ENCODE measurements at regions not wholly inside any gene's neighbourhood (a gene's known extent, or its start where the extent isn't known, plus 50 kb on each side); places are given as distances from the start of the nearest gene placed in this dataset.
"Not testable (repeated sequence)": the region's sequence is repeated elsewhere in the genome, so short reads cannot be mapped to it uniquely, and the experiment has no call there.

- H3K4me3 Mint-ChIP-seq; H3K9me3 Mint-ChIP-seq; H3K36me3 Mint-ChIP-seq (ENCODE audit: insufficient read depth); DNase-seq (ENCODE audit: low spot score in 2 of 2); H3K27ac Mint-ChIP-seq (ENCODE audit: low read depth); ATAC-seq (replicated peaks; ENCODE audit: extremely low read depth, poor library complexity, severe bottlenecking); H3K4me1 Mint-ChIP-seq: not testable (repeated sequence)
- H3K27me3 Mint-ChIP-seq = peaks cover 12% of the 10 kb centered on the region
These were observed 122.1 kb downstream of the SPAG6 start for GRCh38 chr10:22467393-22467792.

GRCh38 chr10:22468570-22469320 lies 123.4 kb downstream of the SPAG6 start:
- Mint-ChIP-seq H3K4me3 (no peak overlapping the region), H3K27ac (ENCODE audit: low read depth) (no peak overlapping the region), H3K36me3 (ENCODE audit: insufficient read depth) (no peaks in the 10 kb centered on the region), H3K27me3 (peaks cover 23% of the 10 kb centered on the region), H3K4me1 (no peaks in the 10 kb centered on the region), H3K9me3 (no peaks in the 10 kb centered on the region)
- DNase-seq (ENCODE audit: low spot score in 2 of 2) (no peak), ATAC-seq (replicated peaks; ENCODE audit: extremely low read depth, poor library complexity, severe bottlenecking) (no peak)

- peaks cover 4% of the 10 kb centered on the region for H3K36me3 Mint-ChIP-seq (ENCODE audit: insufficient read depth)
- H3K27ac Mint-ChIP-seq (ENCODE audit: low read depth) = no peak overlapping the region
- H3K9me3 Mint-ChIP-seq = no peaks in the 10 kb centered on the region
- no peak overlapping the region for H3K4me3 Mint-ChIP-seq
- DNase-seq (ENCODE audit: low spot score in 2 of 2) (no peak), ATAC-seq (replicated peaks; ENCODE audit: extremely low read depth, poor library complexity, severe bottlenecking) (no peak)
- H3K4me1 Mint-ChIP-seq = peaks cover 7% of the 10 kb centered on the region
- peaks cover 56% of the 10 kb centered on the region for H3K27me3 Mint-ChIP-seq
These were observed 127.7 kb downstream of the SPAG6 start for GRCh38 chr10:22473044-22473443.

- H3K36me3 Mint-ChIP-seq (ENCODE audit: insufficient read depth) = peaks cover 4% of the 10 kb centered on the region
- ATAC-seq (replicated peaks; ENCODE audit: extremely low read depth, poor library complexity, severe bottlenecking) = no peak
- peaks cover 7% of the 10 kb centered on the region for H3K4me1 Mint-ChIP-seq
- no peak overlapping the region for H3K27ac Mint-ChIP-seq (ENCODE audit: low read depth)
- H3K9me3 Mint-ChIP-seq = no peaks in the 10 kb centered on the region
- no peak overlapping the region for H3K4me3 Mint-ChIP-seq
- H3K27me3 Mint-ChIP-seq = peaks cover 60% of the 10 kb centered on the region
- DNase-seq (ENCODE audit: low spot score in 2 of 2) = no peak
These were observed 128.2 kb downstream of the SPAG6 start for GRCh38 chr10:22473459-22473858.

- Mint-ChIP-seq H3K9me3 (no peaks in the 10 kb centered on the region), H3K27ac (ENCODE audit: low read depth) (no peak overlapping the region), H3K36me3 (ENCODE audit: insufficient read depth) (peaks cover 5% of the 10 kb centered on the region), H3K27me3 (peaks cover 60% of the 10 kb centered on the region), H3K4me1 (peaks cover 7% of the 10 kb centered on the region), H3K4me3 (peak overlapping the region; percentile 80)
- no peak for ATAC-seq (replicated peaks; ENCODE audit: extremely low read depth, poor library complexity, severe bottlenecking)
- DNase-seq (ENCODE audit: low spot score in 2 of 2) = no peak
These were observed 130.6 kb downstream of the SPAG6 start for GRCh38 chr10:22475651-22476600.

- peaks cover 5% of the 10 kb centered on the region for H3K36me3 Mint-ChIP-seq (ENCODE audit: insufficient read depth)
- H3K27me3 Mint-ChIP-seq = peaks cover 55% of the 10 kb centered on the region
- H3K4me1 Mint-ChIP-seq = peaks cover 7% of the 10 kb centered on the region
- no peak for ATAC-seq (replicated peaks; ENCODE audit: extremely low read depth, poor library complexity, severe bottlenecking)
- DNase-seq (ENCODE audit: low spot score in 2 of 2) = no peak
- no peaks in the 10 kb centered on the region for H3K9me3 Mint-ChIP-seq
- H3K27ac Mint-ChIP-seq (ENCODE audit: low read depth) = no peak overlapping the region
- peak overlapping the region; percentile 80 for H3K4me3 Mint-ChIP-seq
These were observed 131.5 kb downstream of the SPAG6 start for GRCh38 chr10:22476601-22477321.

- Mint-ChIP-seq H3K27ac (ENCODE audit: low read depth) (no peak overlapping the region), H3K4me1 (peaks cover 7% of the 10 kb centered on the region), H3K36me3 (ENCODE audit: insufficient read depth) (peaks cover 5% of the 10 kb centered on the region), H3K4me3 (peak overlapping the region; percentile 80), H3K27me3 (peaks cover 47% of the 10 kb centered on the region), H3K9me3 (no peaks in the 10 kb centered on the region)
- no peak for ATAC-seq (replicated peaks; ENCODE audit: extremely low read depth, poor library complexity, severe bottlenecking)
- DNase-seq (ENCODE audit: low spot score in 2 of 2) = no peak
These were observed 132.3 kb downstream of the SPAG6 start for GRCh38 chr10:22477334-22478287.

GRCh38 chr10:22478555-22479334 lies 133.4 kb downstream of the SPAG6 start:
- ATAC-seq (replicated peaks; ENCODE audit: extremely low read depth, poor library complexity, severe bottlenecking) = no peak
- no peak overlapping the region for H3K4me3 Mint-ChIP-seq
- no peaks in the 10 kb centered on the region for H3K9me3 Mint-ChIP-seq
- H3K4me1 Mint-ChIP-seq = peaks cover 7% of the 10 kb centered on the region
- peaks cover 37% of the 10 kb centered on the region for H3K27me3 Mint-ChIP-seq
- peaks cover 5% of the 10 kb centered on the region for H3K36me3 Mint-ChIP-seq (ENCODE audit: insufficient read depth)
- no peak overlapping the region for H3K27ac Mint-ChIP-seq (ENCODE audit: low read depth)
- DNase-seq (ENCODE audit: low spot score in 2 of 2) = no peak

GRCh38 chr10:22479419-22479818 lies 134.1 kb downstream of the SPAG6 start:
- Mint-ChIP-seq H3K36me3 (ENCODE audit: insufficient read depth) (peaks cover 5% of the 10 kb centered on the region), H3K9me3 (no peaks in the 10 kb centered on the region), H3K4me1 (peaks cover 7% of the 10 kb centered on the region), H3K27me3 (peaks cover 30% of the 10 kb centered on the region), H3K4me3 (no peak overlapping the region), H3K27ac (ENCODE audit: low read depth) (no peak overlapping the region)
- DNase-seq (ENCODE audit: low spot score in 2 of 2) (no peak), ATAC-seq (replicated peaks; ENCODE audit: extremely low read depth, poor library complexity, severe bottlenecking) (no peak)

GRCh38 chr10:22481106-22481505 lies 135.8 kb downstream of the SPAG6 start:
- Mint-ChIP-seq H3K4me1 (no peaks in the 10 kb centered on the region), H3K4me3 (no peak overlapping the region), H3K27me3 (peaks cover 22% of the 10 kb centered on the region), H3K27ac (ENCODE audit: low read depth) (no peak overlapping the region), H3K36me3 (ENCODE audit: insufficient read depth) (peaks cover 2% of the 10 kb centered on the region), H3K9me3 (no peaks in the 10 kb centered on the region)
- ATAC-seq (replicated peaks; ENCODE audit: extremely low read depth, poor library complexity, severe bottlenecking) (no peak), DNase-seq (ENCODE audit: low spot score in 2 of 2) (no peak)

All from central memory CD8-positive, alpha-beta T cell (primary cell).